ENCODE measurements at regions not wholly inside any gene's neighbourhood (a gene's known extent, or its start where the extent isn't known, plus 50 kb on each side); places are given as distances from the start of the nearest gene placed in this dataset.

DNA sequence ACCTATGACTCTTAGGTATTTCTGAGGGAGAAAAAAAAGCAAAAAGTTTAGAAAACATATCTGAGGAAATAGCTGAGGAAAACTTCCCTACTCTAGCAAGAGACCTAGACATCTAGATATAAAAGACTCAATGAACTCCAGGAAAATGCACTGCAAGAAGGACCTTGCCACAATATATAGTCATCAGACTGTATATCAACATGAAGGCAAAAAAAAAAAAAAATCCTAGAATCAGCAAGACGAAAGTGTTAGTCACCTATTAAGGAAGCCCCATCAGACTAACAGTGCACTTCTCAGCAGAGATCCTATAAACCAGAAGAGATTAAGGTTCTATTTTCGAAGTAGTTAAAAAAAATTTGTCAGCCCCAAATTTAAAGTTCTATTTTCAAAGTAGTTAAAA is 166.2 kb downstream of the TMEM38B start:
- TF ChIP-seq, protein P1, sequence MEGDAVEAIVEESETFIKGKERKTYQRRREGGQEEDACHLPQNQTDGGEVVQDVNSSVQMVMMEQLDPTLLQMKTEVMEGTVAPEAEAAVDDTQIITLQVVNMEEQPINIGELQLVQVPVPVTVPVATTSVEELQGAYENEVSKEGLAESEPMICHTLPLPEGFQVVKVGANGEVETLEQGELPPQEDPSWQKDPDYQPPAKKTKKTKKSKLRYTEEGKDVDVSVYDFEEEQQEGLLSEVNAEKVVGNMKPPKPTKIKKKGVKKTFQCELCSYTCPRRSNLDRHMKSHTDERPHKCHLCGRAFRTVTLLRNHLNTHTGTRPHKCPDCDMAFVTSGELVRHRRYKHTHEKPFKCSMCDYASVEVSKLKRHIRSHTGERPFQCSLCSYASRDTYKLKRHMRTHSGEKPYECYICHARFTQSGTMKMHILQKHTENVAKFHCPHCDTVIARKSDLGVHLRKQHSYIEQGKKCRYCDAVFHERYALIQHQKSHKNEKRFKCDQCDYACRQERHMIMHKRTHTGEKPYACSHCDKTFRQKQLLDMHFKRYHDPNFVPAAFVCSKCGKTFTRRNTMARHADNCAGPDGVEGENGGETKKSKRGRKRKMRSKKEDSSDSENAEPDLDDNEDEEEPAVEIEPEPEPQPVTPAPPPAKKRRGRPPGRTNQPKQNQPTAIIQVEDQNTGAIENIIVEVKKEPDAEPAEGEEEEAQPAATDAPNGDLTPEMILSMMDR (IDR thresholded peaks at IDR 0.05; ENCODE audit: low read length, missing control alignments), result no peak
- H3K4me3 ChIP-seq (replicated peaks; ENCODE audit: low read depth, low read length), result no peak overlapping the region
- DNase-seq (ENCODE audit: low read depth), result no peak

- DNase-seq (ENCODE audit: low read depth), result no peak
- TF ChIP-seq, protein P1 (IDR thresholded peaks at IDR 0.05; ENCODE audit: low read length, missing control alignments), result no peak
- no peak overlapping the region for H3K4me3 ChIP-seq (replicated peaks; ENCODE audit: low read depth, low read length)
These were observed 167.6 kb downstream of the TMEM38B start for GRCh38 chr9:105861972-105862371.

- TF ChIP-seq, protein P1 (IDR thresholded peaks at IDR 0.05; ENCODE audit: low read length, missing control alignments), result no peak
- no peak for DNase-seq (ENCODE audit: low read depth)
- H3K4me3 ChIP-seq (replicated peaks; ENCODE audit: low read depth, low read length), result no peak overlapping the region
These were observed 170.0 kb downstream of the TMEM38B start for GRCh38 chr9:105864248-105864898.

DNA sequence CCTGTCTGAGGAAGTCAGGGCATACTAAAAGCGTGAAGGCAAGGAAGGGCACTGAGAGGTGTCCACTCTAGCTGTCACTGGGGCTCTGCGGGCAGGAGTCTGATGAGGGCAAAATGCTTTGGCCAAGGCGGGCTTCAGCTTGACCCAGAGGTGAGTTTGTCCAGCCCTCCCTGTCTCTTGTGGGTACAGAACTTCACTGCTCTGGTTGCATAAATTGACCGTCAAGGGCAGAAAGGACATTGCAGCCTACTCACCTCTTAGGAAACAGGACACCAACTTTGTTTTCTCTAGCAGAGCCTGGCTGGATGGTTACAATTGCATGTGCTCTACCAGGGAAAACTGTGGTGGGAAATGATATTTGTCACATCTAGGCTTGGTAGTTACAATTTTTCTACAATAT is 170.9 kb downstream of the TMEM38B start:
- no peak for DNase-seq (ENCODE audit: low read depth)
- TF ChIP-seq, protein P1 (IDR thresholded peaks at IDR 0.05; ENCODE audit: low read length, missing control alignments), result no peak
- H3K4me3 ChIP-seq (replicated peaks; ENCODE audit: low read depth, low read length), result no peak overlapping the region

DNA sequence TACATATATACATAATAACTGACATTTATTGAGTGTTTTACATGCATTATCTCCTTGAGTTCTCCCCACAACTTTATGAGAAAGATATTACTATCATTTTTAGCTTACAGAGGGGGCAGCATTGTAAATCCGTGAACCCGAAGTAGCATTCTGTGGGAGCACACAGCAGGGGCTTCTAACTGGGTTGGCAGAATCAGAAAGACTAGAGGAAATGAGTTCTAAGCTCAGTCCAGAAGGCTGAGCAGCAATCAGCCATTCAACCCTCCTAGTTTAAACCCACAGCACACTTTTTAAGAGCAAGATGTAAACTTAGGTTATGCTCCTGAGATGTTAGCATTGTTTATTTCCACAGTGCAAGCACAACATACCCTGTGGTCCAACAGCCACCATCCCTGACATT is 177.2 kb downstream of the TMEM38B start:
- H3K4me3 ChIP-seq (replicated peaks; ENCODE audit: low read depth, low read length), result no peak overlapping the region
- no peak for DNase-seq (ENCODE audit: low read depth)
- TF ChIP-seq, protein P1 (IDR thresholded peaks at IDR 0.05; ENCODE audit: low read length, missing control alignments), result no peak

DNA sequence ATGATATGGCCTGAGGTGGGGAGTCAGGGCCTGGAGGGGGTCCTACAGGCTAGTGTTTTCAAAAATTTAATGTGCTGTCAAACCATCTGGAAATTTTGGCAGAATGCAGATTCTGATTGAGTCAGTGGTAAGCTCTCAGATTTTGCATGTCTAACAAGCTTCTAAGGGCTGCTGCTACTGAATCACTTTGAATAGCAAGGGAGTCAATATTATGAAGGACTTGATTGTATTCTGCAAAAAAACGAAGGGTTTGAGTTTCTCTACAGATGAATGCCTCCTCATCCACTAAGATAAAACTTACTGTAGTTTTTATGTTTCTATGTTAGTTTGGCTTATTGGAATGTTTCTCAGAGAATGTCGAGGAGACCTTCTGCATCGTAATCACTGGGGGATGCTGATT is 179.5 kb downstream of the TMEM38B start:
- H3K4me3 ChIP-seq (replicated peaks; ENCODE audit: low read depth, low read length), result no peak overlapping the region
- TF ChIP-seq, protein P1 (IDR thresholded peaks at IDR 0.05; ENCODE audit: low read length, missing control alignments), result no peak
- no peak for DNase-seq (ENCODE audit: low read depth)

- TF ChIP-seq, protein P1 (IDR thresholded peaks at IDR 0.05; ENCODE audit: low read length, missing control alignments), result no peak
- no peak for DNase-seq (ENCODE audit: low read depth)
These were observed 183.4 kb downstream of the TMEM38B start for GRCh38 chr9:105877721-105878120.

More at GRCh38 chr9:105877721-105878120, 183.4 kb downstream of the TMEM38B start:
- no peak overlapping the region for H3K4me3 ChIP-seq (replicated peaks; ENCODE audit: low read depth, low read length)

Measured in fibroblast of pulmonary artery (primary cell).